OCI-LY7 (cell line): ENCODE measurements at regions not wholly inside any gene's neighbourhood (a gene's known extent, or its start where the extent isn't known, plus 50 kb on each side); places are given as distances from the start of the nearest gene placed in this dataset.

Source experiments
- CTCF ChIP-seq: fragments of 200-600 bp; sonication (generic); conservative IDR thresholded peaks from 2 replicates; pipeline ENCODE4 v1.5.1; 2014; ENCODE audit warnings: mild to moderate bottlenecking, antibody characterized with exemption, low read length, moderate library complexity, mixed read lengths
- EZH2phosphoT487 ChIP-seq: fragments of 200-600 bp; sonication (generic); IDR thresholded peaks from 2 replicates; pipeline ENCODE4 v1.6.1; 2018; ENCODE audit warnings: low read depth, borderline replicate concordance, mild to moderate bottlenecking, mixed run types, antibody characterized with exemption, low read length, moderate library complexity, mixed read lengths

GRCh38 chr2:57884281-57884680 is 162.3 kb upstream of the VRK2 start:
- TF ChIP-seq CTCF (no peak), EZH2phosphoT487 (no peak)
